ENCODE measurements at regions not wholly inside any gene's neighbourhood (a gene's known extent, or its start where the extent isn't known, plus 50 kb on each side); places are given as distances from the start of the nearest gene placed in this dataset.
"Not testable (repeated sequence)": the region's sequence is repeated elsewhere in the genome, so short reads cannot be mapped to it uniquely, and the experiment has no call there.

DNA sequence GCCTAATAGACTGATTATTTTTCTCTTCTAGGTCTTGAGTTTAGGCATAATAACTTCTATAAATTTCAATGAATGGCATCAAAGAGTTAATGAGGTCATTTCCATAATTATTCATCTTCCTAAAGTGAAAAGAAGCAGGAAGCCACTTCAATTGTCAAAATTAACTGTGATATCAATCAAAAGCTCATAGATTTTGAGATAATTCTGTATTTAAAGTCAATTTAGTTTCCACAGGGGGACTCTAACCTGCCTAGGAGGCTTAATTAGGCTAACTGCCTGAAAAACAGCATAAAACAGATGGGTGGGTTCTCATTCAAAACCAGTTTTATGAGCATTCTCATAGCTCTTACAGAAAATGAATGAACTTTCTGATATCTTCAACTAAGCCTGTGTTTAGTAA lies 177.8 kb downstream of the OTOL1 start:
- DNase-seq (ENCODE audit: low read depth), result no peak
- H3K4me3 ChIP-seq (ENCODE audit: low read depth, low read length), result no peak overlapping the region
- TF ChIP-seq, protein P1, sequence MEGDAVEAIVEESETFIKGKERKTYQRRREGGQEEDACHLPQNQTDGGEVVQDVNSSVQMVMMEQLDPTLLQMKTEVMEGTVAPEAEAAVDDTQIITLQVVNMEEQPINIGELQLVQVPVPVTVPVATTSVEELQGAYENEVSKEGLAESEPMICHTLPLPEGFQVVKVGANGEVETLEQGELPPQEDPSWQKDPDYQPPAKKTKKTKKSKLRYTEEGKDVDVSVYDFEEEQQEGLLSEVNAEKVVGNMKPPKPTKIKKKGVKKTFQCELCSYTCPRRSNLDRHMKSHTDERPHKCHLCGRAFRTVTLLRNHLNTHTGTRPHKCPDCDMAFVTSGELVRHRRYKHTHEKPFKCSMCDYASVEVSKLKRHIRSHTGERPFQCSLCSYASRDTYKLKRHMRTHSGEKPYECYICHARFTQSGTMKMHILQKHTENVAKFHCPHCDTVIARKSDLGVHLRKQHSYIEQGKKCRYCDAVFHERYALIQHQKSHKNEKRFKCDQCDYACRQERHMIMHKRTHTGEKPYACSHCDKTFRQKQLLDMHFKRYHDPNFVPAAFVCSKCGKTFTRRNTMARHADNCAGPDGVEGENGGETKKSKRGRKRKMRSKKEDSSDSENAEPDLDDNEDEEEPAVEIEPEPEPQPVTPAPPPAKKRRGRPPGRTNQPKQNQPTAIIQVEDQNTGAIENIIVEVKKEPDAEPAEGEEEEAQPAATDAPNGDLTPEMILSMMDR (IDR thresholded peaks at IDR 0.05; ENCODE audit: insufficient read depth, low read depth, low read length, missing control alignments), result no peak

DNA sequence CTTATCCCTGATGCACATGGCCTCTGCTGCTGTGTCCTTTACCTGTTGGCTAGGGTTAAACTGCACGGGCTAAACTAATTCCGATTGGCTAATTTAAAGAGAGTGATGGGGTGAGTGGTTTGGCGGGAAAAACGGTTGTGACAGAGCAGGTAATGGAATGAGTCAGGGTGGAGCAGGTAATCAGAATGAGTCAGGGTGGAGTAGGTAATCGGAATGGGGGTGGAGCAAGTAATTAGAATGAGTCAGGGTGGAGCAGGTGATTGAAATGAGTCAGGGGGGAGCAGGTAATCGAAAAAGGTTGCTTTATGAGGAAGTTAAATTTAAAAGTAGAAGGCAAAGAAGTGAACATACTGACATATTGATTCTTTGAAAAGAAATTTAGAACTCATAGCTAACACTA lies 185.2 kb downstream of the OTOL1 start:
- DNase-seq (ENCODE audit: low read depth); H3K4me3 ChIP-seq (ENCODE audit: low read depth, low read length): not testable (repeated sequence)

DNA sequence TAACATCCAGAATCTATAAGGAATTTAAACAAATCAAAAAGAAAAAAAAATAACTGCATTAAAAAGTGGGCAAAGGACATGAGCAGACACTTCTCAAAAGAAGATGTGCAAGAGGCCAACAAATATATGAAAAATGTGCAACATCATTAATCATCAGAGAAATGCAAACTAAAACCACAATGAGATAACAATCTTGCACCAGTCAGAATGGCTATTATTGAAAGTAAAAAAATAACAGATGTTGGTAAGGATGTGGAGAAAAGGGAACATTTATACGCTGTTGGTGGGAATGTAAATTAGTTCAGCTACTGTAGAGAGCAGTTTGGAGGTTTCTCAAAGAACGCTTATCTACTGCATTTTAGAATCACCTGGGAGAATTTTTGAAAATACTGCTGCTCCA lies 186.1 kb downstream of the OTOL1 start:
- TF ChIP-seq, protein P1 (IDR thresholded peaks at IDR 0.05; ENCODE audit: insufficient read depth, low read depth, low read length, missing control alignments), result no peak
- DNase-seq (ENCODE audit: low read depth), result no peak

DNA sequence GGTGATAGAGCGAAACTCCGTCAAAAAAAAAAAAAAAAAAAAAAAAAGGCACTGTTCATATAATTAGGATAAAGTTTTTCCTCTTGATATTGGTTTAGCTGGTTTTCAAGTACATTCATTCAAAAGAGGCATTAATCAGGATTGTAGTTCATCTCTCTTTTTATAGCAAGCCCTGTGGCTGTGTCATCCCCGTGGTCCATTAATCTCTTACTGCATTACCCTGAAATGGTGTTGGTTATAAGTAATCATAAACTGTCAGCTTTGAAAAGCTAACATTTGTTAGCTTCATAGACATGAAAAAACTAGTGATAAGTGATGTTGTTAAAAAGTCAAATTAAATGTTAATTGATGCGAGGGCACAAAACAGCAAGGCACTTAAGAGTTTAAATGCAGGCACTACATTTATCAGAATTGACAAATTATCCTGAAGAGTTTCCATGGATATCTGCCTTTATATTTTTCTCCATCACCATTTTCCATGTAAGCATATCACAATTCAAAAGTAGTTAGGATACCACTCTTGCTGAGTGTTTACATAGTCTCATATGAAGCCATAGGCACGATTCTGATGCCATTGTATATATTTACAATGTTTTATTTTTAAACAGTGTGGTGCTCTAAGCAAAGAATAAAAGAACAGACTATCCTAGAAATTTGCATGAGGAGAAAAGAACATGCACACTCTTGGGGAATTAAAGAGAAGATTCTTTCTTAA lies 193.1 kb downstream of the OTOL1 start:
- no peak overlapping the region for H3K4me3 ChIP-seq (ENCODE audit: low read depth, low read length)
- TF ChIP-seq, protein P1 (IDR thresholded peaks at IDR 0.05; ENCODE audit: insufficient read depth, low read depth, low read length, missing control alignments), result no peak
- no peak for DNase-seq (ENCODE audit: low read depth)

More for the DNA sequence above, 186.1 kb downstream of the OTOL1 start:
- no peak overlapping the region for H3K4me3 ChIP-seq (ENCODE audit: low read depth, low read length)

DNA sequence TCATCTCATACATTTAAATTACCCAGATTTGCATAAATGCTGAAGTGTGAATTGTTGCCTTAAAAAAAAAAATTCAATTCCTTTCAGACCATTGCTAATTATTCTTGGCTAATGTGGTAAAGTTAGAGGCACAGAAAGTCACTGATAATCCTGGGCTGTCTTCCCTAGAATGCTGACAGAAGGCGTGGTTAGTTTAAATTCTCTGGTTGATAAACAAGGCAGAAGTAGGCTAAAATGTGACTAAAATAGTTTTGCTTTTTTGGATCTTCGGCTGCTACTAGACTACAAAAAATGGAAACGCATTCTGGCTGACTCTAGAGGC lies 193.7 kb downstream of the OTOL1 start:
- TF ChIP-seq, protein P1 (IDR thresholded peaks at IDR 0.05; ENCODE audit: insufficient read depth, low read depth, low read length, missing control alignments), result no peak
- H3K4me3 ChIP-seq (ENCODE audit: low read depth, low read length), result no peak overlapping the region
- DNase-seq (ENCODE audit: low read depth), result no peak

DNA sequence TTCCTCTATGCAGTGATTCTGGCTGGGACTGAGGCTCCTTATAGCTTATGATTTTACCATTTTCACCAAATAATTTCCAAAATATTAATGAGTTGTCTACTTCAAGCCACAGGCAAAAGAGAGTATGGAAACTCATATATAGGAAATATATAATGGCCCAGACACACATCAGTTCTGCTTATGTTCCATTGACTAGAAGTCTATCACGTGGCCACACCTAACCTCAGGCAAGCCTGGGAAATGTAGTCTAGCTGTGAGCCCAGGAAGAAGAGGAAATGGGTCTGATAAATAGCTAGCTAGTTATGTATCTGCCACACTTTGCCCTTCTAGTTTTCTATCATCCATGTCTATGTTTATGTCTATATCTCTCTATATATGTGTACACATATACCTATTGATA lies 195.1 kb downstream of the OTOL1 start:
- TF ChIP-seq, protein P1 (IDR thresholded peaks at IDR 0.05; ENCODE audit: insufficient read depth, low read depth, low read length, missing control alignments), result no peak
- no peak overlapping the region for H3K4me3 ChIP-seq (ENCODE audit: low read depth, low read length)
- no peak for DNase-seq (ENCODE audit: low read depth)

DNA sequence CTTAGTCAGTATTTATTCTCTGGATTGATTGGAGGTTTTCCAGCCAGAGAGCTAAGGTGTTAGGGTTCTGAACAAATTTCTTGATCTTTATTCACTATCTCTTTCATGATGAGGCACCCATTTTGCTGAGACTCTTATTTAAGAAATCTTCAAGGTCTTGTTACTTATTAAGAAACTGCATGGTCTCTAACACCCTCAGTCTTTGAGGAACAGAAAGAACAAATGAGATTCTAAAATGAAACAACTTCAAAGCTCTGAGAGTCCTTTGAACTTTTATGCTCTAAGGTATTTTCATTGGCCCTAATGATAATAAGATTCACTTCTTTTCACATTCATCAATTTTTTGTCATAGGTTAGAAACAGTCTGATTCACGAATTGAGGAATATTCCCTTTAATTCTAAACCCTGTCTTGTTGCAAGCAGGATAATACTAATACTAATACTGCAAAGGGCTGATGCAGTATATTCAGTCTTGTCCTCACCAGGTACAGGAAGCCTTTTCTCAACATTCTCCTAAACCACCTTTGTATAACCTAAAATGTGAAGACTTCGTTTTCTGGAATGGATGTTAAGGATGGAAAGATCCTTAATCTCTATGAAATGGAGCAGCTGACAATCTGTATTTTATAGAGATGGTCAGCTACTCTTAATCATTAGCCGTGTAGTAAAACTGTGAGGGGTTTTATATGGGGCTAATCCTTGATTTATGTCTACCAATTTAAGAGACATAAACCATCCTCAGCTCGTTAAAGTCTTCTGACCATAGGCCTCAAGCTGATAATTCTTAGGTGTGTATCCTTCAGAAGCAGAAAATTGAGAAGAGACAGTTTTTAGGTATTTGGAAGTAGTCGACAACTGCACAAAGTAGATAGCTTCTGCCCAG lies 198.3 kb downstream of the OTOL1 start:
- TF ChIP-seq, protein P1 (IDR thresholded peaks at IDR 0.05; ENCODE audit: insufficient read depth, low read depth, low read length, missing control alignments), result no peak
- peak; percentile 7 for DNase-seq (ENCODE audit: low read depth)
- no peak overlapping the region for H3K4me3 ChIP-seq (ENCODE audit: low read depth, low read length)

Measured in GM12865 (cell line).